ENCODE measurements at regions not wholly inside any gene's neighbourhood (a gene's known extent, or its start where the extent isn't known, plus 50 kb on each side); places are given as distances from the start of the nearest gene placed in this dataset.
A peak's percentile ranks its signal among the peaks of the same experiment; 100 is the strongest.

DNA sequence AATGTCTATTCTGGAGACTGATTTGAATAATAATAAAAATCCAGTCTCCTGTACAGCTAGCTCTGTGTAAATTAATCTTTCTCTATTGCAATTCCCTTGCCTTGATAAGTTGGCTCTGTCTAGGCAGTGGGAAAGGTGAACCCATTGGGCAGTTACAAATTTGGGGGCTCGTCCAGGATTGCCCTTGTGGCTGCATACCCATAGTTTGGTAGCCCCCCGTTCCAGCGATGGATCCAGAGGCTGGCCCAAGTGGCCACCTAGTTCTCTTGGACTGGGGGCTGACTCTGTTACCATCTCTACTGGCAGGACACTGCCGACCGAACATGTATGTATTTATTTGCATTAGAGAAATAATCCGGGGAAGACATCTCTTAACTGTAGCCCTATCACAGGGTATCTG, 326.2 kb upstream of the PDGFD start (continued):
- TF ChIP-seq, protein P1, sequence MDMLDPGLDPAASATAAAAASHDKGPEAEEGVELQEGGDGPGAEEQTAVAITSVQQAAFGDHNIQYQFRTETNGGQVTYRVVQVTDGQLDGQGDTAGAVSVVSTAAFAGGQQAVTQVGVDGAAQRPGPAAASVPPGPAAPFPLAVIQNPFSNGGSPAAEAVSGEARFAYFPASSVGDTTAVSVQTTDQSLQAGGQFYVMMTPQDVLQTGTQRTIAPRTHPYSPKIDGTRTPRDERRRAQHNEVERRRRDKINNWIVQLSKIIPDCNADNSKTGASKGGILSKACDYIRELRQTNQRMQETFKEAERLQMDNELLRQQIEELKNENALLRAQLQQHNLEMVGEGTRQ (CRISPR knock-in tag; IDR thresholded peaks at IDR 0.05): no peak
- TF ChIP-seq NR1H2 (CRISPR knock-in tag; IDR thresholded peaks at IDR 0.05) (no peak), ATF1 (CRISPR knock-in tag; IDR thresholded peaks at IDR 0.05) (no peak)

DNA sequence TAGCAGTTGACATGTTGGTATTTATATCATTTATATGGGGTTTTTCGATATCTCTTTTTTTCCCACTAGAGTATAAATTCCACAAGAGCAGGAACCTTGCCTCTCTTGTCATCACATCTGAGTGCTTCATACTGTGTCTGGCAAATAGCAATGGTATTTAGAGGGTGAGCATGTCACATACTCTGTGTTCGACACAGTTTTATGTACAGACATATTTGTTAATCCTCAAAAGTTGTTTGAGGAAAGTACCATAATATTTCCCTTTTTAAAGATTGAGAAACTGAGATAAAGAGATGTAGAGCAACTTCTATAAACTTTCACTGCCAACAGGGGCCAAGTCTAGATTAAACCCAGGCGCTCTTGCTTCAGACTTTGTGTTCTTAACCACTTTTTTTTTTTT, 324.6 kb upstream of the PDGFD start:
- H3K9me3 Mint-ChIP-seq: peaks cover 47% of the 10 kb centered on the region
- CTCF ChIA-PET: no interaction called here

DNA sequence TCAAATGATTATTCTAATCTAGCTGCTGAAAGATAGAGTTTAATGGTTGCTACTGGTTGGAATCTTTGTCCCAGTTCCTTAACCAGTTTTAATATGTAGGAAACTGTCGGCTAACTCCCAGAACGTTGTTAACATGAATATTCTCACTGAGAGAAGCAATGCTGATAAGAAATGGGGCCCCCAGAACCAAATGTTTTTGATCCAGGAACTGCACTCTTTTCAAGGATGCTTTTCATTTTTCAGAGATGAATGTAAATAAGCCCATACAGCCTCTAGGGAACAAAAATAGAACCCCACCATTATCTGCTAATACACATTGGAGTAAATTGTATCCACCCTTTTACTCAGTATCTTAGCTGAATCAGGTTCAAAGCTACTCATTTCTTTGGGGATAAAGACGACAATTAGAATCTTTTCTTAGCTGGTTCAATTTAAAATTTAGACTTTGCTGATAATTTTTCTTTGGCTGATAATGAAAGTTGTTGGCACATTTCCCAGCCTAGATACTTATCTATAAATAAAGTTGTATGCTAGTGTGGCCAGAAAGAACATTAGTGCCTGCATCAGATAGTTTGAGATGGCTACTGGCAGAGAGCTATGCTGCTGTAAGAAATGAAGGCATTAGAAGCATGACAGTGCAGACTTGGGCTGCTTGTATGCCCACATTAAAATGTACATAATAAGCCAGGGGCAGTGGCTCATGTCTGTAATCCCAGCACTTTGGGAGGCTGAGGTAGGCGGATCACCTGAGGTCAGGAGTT, 323.3 kb upstream of the PDGFD start:
- DNase-seq (ENCODE audit: low spot score) (no peak), ATAC-seq (no peak)
- ChIA-PET POLR2A (no interaction called here), CTCF (interaction anchor here (0.9 kb wide), 1 partner anchor 155 kb away, joined by 3 read pairs; no protein-coding TSS in a partner anchor)
- no peak overlapping the region for H3K4me3 Mint-ChIP-seq
- peaks cover 52% of the 10 kb centered on the region for H3K9me3 Mint-ChIP-seq
- H3K36me3 Mint-ChIP-seq: peaks cover 51% of the 10 kb centered on the region
- peaks cover 3% of the 10 kb centered on the region for H3K4me1 Mint-ChIP-seq
- H3K27me3 Mint-ChIP-seq (ENCODE audit: low read depth): peaks cover 4% of the 10 kb centered on the region
- H3K27ac Mint-ChIP-seq: peak overlapping the region; percentile 65
- TF ChIP-seq NFATC4 (CRISPR knock-in tag; IDR thresholded peaks at IDR 0.05) (no peak), HMGA2 (CRISPR knock-in tag; IDR thresholded peaks at IDR 0.05) (no peak), PRRX2 (CRISPR knock-in tag; IDR thresholded peaks at IDR 0.05) (no peak), NR1H2 (CRISPR knock-in tag; IDR thresholded peaks at IDR 0.05) (no peak), TEAD1 (CRISPR knock-in tag; IDR thresholded peaks at IDR 0.05) (no peak), ZNF671 (CRISPR knock-in tag; IDR thresholded peaks at IDR 0.05) (no peak), CREB1 (CRISPR knock-in tag; IDR thresholded peaks at IDR 0.05) (no peak), ZNF138 (CRISPR knock-in tag; conservative IDR thresholded peaks at IDR 0.05) (no peak), JAZF1 (CRISPR knock-in tag; IDR thresholded peaks at IDR 0.05) (no peak), SP1 (CRISPR knock-in tag; conservative IDR thresholded peaks at IDR 0.05) (no peak)
- TF ChIP-seq, protein P2, sequence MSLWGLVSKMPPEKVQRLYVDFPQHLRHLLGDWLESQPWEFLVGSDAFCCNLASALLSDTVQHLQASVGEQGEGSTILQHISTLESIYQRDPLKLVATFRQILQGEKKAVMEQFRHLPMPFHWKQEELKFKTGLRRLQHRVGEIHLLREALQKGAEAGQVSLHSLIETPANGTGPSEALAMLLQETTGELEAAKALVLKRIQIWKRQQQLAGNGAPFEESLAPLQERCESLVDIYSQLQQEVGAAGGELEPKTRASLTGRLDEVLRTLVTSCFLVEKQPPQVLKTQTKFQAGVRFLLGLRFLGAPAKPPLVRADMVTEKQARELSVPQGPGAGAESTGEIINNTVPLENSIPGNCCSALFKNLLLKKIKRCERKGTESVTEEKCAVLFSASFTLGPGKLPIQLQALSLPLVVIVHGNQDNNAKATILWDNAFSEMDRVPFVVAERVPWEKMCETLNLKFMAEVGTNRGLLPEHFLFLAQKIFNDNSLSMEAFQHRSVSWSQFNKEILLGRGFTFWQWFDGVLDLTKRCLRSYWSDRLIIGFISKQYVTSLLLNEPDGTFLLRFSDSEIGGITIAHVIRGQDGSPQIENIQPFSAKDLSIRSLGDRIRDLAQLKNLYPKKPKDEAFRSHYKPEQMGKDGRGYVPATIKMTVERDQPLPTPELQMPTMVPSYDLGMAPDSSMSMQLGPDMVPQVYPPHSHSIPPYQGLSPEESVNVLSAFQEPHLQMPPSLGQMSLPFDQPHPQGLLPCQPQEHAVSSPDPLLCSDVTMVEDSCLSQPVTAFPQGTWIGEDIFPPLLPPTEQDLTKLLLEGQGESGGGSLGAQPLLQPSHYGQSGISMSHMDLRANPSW (CRISPR knock-in tag; conservative IDR thresholded peaks at IDR 0.05; ENCODE audit: low read depth): no peak
- TF ChIP-seq, protein P3, sequence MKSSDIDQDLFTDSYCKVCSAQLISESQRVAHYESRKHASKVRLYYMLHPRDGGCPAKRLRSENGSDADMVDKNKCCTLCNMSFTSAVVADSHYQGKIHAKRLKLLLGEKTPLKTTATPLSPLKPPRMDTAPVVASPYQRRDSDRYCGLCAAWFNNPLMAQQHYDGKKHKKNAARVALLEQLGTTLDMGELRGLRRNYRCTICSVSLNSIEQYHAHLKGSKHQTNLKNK (CRISPR knock-in tag; IDR thresholded peaks at IDR 0.05): no peak
- TF ChIP-seq, protein P4, sequence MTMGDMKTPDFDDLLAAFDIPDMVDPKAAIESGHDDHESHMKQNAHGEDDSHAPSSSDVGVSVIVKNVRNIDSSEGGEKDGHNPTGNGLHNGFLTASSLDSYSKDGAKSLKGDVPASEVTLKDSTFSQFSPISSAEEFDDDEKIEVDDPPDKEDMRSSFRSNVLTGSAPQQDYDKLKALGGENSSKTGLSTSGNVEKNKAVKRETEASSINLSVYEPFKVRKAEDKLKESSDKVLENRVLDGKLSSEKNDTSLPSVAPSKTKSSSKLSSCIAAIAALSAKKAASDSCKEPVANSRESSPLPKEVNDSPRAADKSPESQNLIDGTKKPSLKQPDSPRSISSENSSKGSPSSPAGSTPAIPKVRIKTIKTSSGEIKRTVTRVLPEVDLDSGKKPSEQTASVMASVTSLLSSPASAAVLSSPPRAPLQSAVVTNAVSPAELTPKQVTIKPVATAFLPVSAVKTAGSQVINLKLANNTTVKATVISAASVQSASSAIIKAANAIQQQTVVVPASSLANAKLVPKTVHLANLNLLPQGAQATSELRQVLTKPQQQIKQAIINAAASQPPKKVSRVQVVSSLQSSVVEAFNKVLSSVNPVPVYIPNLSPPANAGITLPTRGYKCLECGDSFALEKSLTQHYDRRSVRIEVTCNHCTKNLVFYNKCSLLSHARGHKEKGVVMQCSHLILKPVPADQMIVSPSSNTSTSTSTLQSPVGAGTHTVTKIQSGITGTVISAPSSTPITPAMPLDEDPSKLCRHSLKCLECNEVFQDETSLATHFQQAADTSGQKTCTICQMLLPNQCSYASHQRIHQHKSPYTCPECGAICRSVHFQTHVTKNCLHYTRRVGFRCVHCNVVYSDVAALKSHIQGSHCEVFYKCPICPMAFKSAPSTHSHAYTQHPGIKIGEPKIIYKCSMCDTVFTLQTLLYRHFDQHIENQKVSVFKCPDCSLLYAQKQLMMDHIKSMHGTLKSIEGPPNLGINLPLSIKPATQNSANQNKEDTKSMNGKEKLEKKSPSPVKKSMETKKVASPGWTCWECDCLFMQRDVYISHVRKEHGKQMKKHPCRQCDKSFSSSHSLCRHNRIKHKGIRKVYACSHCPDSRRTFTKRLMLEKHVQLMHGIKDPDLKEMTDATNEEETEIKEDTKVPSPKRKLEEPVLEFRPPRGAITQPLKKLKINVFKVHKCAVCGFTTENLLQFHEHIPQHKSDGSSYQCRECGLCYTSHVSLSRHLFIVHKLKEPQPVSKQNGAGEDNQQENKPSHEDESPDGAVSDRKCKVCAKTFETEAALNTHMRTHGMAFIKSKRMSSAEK (CRISPR knock-in tag; IDR thresholded peaks at IDR 0.05; ENCODE audit: borderline replicate concordance): no peak
- TF ChIP-seq, protein P5, sequence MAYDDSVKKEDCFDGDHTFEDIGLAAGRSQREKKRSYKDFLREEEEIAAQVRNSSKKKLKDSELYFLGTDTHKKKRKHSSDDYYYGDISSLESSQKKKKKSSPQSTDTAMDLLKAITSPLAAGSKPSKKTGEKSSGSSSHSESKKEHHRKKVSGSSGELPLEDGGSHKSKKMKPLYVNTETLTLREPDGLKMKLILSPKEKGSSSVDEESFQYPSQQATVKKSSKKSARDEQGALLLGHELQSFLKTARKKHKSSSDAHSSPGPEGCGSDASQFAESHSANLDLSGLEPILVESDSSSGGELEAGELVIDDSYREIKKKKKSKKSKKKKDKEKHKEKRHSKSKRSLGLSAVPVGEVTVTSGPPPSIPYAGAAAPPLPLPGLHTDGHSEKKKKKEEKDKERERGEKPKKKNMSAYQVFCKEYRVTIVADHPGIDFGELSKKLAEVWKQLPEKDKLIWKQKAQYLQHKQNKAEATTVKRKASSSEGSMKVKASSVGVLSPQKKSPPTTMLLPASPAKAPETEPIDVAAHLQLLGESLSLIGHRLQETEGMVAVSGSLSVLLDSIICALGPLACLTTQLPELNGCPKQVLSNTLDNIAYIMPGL (CRISPR knock-in tag; IDR thresholded peaks at IDR 0.05): no peak

More for the DNA sequence above, 324.6 kb upstream of the PDGFD start:
- Mint-ChIP-seq H3K4me1 (peaks cover 3% of the 10 kb centered on the region), H3K4me3 (no peak overlapping the region), H3K27ac (no peak overlapping the region), H3K27me3 (ENCODE audit: low read depth) (peaks cover 4% of the 10 kb centered on the region), H3K36me3 (peaks cover 47% of the 10 kb centered on the region)
- POLR2A ChIA-PET: no interaction called here
- TF ChIP-seq CREB1 (CRISPR knock-in tag; IDR thresholded peaks at IDR 0.05) (no peak), ZNF423 (CRISPR knock-in tag; IDR thresholded peaks at IDR 0.05) (no peak), NR2C2 (CRISPR knock-in tag; IDR thresholded peaks at IDR 0.05) (no peak), GABPB1 (CRISPR knock-in tag; IDR thresholded peaks at IDR 0.05) (no peak), MXD4 (CRISPR knock-in tag; IDR thresholded peaks at IDR 0.05; ENCODE audit: borderline replicate concordance) (no peak), FOXK1 (CRISPR knock-in tag; IDR thresholded peaks at IDR 0.05) (no peak), JUN (CRISPR knock-in tag; IDR thresholded peaks at IDR 0.05) (no peak)
- TF ChIP-seq, protein P6, sequence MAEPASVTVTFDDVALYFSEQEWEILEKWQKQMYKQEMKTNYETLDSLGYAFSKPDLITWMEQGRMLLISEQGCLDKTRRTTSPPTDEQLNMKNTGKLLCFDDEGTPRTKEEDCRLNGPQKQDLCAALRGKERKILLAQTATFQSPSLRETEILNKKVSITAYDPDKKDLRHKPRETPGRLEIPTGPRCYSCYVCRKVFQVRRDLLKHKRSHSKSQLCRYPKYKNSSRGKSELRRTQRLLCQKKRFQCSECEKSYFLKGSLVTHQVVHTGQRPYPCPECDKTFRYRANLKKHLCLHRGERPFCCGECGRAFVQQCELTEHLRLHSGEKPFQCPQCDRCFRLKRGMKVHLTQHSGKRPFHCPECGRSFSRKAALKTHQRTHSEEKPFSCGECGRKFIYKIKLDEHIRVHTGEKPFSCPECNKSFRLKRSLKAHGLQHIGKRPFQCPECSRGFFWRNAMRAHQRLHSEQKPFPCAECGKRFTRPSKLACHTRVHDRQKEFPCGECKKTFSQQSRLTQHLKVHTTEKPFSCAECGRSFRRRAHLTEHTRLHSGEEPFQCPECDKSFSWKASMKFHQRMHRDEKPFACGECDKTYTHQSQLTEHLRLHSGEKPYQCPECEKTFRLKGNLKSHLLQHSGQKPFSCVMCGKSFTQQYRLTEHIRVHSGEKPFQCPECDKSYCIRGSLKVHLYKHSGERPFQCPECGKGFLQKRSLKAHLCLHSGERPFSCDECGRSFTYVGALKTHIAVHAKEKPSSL (CRISPR knock-in tag; conservative IDR thresholded peaks at IDR 0.05): no peak
- ATAC-seq (no peak), DNase-seq (ENCODE audit: low spot score) (no peak)
